HS-27A (cell line): ENCODE measurements at regions not wholly inside any gene's neighbourhood (a gene's known extent, or its start where the extent isn't known, plus 50 kb on each side); places are given as distances from the start of the nearest gene placed in this dataset.

Source experiments
- DNase-seq: peaks from one replicate; pipeline ENCODE4 v3.0.0-alpha.2; 2012; ENCODE audit warnings: low read depth, missing footprints

GRCh38 chr20:62545901-62546525, 70.2 kb upstream of the GATA5 start:
- no peak for DNase-seq

- no peak for DNase-seq
These were observed 70.8 kb upstream of the GATA5 start for GRCh38 chr20:62546606-62547005.

- DNase-seq, result no peak
These were observed 71.6 kb upstream of the GATA5 start for GRCh38 chr20:62547364-62547763.

GRCh38 chr20:62548471-62548870, 72.7 kb upstream of the GATA5 start:
- no peak for DNase-seq

DNA sequence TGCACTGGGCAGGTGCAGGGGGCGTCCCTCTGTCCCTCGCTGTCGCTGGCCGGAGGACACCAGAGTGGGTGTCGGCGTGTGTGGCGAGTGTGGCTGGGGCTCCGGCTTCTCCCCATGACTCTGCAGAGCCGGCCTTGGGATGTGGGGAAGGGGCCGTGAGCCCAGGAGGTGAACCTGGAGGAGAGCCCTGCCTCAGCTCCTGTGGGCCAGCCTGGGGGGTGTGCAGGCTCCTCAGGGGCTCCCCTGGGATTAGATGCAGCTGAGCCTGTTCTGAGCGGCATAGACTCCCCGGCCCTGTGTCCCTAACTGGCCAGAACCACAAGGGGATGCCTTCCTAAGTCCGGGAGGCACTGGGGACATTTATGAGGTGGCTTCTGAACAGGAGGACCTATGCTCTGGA, 73.2 kb upstream of the GATA5 start:
- DNase-seq, result no peak

GRCh38 chr20:62549499-62550086, 73.8 kb upstream of the GATA5 start:
- DNase-seq, result no peak

DNA sequence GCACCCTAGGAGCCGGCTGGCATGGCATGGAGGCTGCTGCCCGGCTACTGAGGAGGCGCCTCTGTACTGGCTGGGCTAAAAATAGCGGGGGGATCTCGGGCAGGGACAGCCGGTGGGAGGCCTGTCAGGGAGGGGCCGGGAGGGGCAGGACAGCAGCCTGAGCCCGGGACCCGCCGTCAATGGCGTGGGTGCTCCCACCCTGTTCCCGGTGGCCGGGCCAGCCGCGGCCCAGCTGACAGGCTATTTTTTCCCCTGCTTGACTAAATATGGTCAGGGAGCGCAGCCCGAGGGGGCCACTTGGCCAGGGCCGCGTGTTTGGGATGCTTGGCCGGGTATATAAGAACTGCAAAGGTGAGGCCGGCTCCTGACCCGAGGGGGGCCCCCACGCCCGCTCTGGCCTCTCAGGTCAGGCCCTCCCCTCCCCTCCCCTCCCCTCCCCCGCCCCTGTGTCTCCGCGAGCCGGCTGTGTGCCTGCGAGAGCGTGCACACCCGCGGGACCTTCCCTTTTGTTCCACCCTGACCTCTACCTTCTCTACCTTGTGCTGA, 74.4 kb upstream of the GATA5 start:
- DNase-seq, result no peak

DNA sequence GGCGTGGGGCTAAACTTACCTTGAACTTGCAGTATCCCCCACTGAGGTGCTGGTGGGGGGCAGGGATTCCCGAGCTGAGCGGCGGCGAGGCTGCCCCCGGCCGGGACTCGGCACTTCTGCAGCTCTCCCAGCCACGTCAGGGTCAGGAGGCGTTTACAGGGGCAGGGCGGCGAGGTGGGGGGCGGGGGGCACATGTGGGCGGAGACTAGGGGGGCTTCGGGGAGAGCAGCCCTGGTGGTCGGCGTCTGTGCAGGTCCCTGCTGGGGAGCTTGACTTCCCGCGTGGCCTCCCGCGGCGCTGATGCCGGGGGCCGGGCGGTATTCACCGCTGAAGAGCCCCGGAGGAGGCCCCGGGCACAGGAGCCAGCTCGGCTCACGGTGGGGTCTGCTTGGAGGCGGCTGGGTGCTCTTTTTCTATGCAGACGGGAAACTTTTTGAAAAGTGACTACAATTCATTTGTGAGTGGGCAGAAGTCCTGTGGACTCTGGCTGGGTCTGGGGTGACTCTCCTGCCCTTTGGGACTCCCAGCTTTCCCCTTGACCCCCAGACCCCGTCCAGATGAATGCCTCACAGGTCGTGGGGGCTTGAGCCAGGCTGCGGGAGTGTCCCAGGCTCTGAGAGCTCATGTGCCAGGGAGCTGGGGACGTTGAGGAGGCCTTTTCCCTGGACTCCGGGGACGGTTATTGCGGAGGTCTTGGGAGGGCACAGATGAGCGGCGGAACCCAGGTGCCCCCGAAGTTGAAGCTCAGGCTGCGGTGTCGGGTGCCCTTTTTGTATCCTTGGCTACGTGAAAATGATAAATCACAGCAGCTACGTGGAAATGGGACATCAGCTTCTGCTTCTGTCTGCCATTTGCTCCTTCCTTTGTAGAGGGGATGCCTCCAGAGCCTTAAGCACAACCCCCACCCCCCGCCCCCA, 75.9 kb upstream of the GATA5 start:
- no peak for DNase-seq

GRCh38 chr20:62552613-62553012, 76.8 kb upstream of the GATA5 start:
- DNase-seq, result no peak

DNA sequence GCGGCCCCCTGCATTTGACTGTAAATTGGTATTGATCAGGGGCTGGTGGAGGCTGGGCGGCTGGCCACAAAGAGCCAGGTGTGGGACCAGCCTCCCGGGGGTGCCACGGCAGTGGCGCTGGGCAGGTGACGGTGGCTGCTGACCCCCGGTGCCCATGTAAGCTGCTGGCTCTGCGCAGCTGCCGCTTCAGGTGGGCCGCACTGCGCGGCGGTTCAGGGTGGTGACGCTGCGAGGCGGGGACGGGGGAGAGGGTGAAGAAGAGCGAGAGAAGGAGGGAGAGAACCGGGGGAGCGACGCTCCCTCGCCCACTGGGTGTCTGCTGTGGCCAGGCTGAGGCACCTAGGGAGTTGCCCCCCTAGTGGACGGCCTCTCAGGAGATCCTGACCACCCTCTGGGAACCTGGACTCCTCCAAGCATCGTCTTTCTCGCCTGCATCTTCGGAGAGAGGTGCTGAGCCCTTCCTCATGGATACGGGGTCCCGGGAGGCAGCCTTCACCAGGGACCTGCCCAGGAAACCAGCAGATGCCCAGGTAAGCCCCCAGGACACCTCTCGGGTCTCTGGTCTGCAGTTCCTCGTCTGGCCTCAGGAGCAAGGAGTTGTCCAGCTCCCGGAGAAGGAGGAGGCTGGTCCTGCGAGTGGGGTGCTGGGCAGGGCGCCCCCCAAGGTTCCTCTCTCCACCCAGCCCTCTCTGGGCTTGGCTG, 77.5 kb upstream of the GATA5 start:
- no peak for DNase-seq

- DNase-seq, result no peak
These were observed 78.0 kb upstream of the GATA5 start for GRCh38 chr20:62553838-62554161.

DNA sequence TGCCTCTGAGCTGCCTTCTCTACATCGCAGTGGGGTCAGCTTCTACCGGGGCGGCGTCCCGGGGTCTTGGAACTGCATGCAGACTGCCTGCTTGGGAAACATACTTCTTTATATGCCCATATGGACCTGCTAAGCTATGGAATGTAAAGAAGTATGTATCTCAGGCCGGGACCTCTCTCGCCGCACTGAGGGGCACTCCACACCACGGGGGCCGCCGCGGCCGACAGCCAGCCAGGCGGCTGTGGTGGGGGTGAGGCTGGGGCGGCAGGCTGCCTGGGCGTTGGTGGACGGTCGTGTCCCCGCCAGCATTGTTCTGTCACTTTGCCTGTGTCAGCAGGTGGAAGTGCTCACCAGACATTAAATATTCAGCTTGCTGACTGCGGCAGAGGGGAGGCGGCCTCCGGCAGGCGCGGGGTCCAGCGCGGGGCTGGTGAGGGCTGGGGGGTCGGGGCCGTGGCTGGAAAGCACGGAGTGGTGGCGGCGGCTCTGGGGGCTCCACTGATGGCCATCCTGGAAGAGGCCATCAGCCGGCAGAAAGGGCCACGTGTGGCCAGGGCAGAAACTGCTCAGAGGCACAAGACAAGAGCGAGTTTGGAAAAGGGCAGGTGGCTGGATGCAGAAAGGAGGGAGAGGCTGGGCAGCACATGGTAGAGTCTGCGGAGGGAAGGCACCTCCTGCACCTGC, 78.6 kb upstream of the GATA5 start:
- no peak for DNase-seq

GRCh38 chr20:62554898-62555641, 79.3 kb upstream of the GATA5 start:
- no peak for DNase-seq

GRCh38 chr20:62555642-62556420, 80.0 kb upstream of the GATA5 start:
- DNase-seq, result no peak

DNA sequence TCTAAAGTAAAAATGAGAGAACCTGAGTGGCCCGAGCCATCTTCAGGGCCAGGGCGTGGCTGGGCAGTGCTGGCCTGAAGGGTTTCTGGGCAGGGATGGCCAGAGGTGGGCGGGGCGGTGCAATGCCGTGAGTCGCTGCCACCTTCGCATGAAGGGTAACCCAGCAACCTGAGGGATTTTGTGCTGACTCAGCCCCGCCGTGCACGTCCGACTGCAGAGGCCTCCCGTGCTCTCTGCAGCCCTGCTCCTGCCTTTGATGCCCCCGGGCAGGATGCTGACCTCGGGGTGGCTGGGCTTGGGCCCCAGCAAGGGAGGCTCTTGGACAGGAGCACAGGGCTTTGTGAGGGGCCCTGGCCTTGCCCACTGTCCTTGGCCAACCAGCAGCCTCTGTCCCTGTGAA, 81.7 kb upstream of the GATA5 start:
- no peak for DNase-seq

GRCh38 chr20:62557999-62558408, 82.2 kb upstream of the GATA5 start:
- DNase-seq, result no peak

DNA sequence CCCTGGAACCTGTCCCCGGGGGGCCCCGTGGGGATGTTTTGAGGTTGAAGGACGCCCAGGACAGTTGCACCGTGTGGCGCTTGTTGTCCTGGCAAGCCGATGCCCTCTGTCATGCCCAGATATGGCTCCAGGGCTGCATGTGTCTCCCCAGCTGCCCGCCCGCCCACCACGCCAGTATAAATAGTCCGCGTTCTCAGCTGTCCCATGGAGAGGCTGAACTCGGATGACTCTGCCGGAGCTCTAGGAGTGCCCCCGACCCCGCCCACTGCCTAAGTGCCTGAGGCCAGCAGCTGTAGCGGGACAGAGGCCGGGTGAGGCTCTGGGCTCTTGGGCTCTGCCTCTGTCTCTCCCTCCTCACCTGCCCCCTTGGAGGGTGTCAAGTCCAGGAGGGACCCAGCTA, 83.0 kb upstream of the GATA5 start:
- DNase-seq, result no peak

GRCh38 chr20:62560162-62560561, 82.1 kb upstream of the SLCO4A1 start:
- no peak for DNase-seq

- no peak for DNase-seq
These were observed 81.1 kb upstream of the SLCO4A1 start for GRCh38 chr20:62561182-62561581.

DNA sequence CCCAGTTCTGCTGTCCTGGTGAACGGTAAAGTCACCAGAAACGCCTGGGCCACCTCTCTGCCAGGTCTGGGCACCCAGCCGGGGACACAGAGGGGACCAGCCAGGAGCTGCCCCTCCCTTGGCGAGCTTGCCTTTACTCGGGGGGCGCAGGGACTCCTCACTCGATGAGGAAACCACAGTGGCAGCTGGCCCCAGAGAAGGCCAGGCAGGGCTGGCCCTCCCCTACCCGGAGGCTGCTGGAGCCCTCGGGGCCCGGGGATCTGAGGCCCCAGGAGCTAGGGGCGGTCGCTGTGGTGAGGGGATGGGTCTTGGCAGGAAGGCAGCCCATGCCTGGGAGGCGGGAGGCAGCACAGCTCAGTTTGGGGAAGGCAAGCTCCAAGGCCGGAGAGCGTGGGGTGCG, 80.4 kb upstream of the SLCO4A1 start:
- DNase-seq, result no peak
